ENCODE measurements at regions not wholly inside any gene's neighbourhood (a gene's known extent, or its start where the extent isn't known, plus 50 kb on each side); places are given as distances from the start of the nearest gene placed in this dataset.

GRCh38 chr7:35508623-35509400 is 186.1 kb downstream of the HERPUD2 start:
- no peak for DNase-seq
- TF ChIP-seq MAFK (IDR thresholded peaks at IDR 0.05; ENCODE audit: low read depth, low read length), result no peak
- no peak for TF ChIP-seq BHLHE40 (IDR thresholded peaks at IDR 0.05; ENCODE audit: low read depth, low read length)
- no peak for TF ChIP-seq RCOR1 (IDR thresholded peaks at IDR 0.05; ENCODE audit: insufficient replicate concordance, low read length)
- no peak for TF ChIP-seq CHD1 (IDR thresholded peaks at IDR 0.05; ENCODE audit: low read depth, low read length)
- TF ChIP-seq POLR2A (IDR thresholded peaks at IDR 0.05; ENCODE audit: low read depth, low read length), result no peak
- no peak for TF ChIP-seq MXI1 (IDR thresholded peaks at IDR 0.05; ENCODE audit: borderline replicate concordance, low read depth, low read length)
- TF ChIP-seq USF2 (IDR thresholded peaks at IDR 0.05; ENCODE audit: low read depth, low read length), result no peak
- TF ChIP-seq FOS (IDR thresholded peaks at IDR 0.05; ENCODE audit: low read depth, low read length), result no peak
- no peak for TF ChIP-seq RFX5 (IDR thresholded peaks at IDR 0.05; ENCODE audit: low read depth, low read length)
- TF ChIP-seq ELK1 (IDR thresholded peaks at IDR 0.05; ENCODE audit: borderline replicate concordance, low read depth, low read length), result no peak
- TF ChIP-seq RAD21 (IDR thresholded peaks at IDR 0.05; ENCODE audit: low read length), result no peak
- no peak for TF ChIP-seq CTCF (conservative IDR thresholded peaks at IDR 0.05; ENCODE audit: low read depth, low read length)
- no peak for TF ChIP-seq MAZ (IDR thresholded peaks at IDR 0.05; ENCODE audit: borderline replicate concordance, low read depth, low read length)
- no peak for TF ChIP-seq SMC3 (IDR thresholded peaks at IDR 0.05; ENCODE audit: low read depth, low read length)
- TF ChIP-seq CEBPB (IDR thresholded peaks at IDR 0.05; ENCODE audit: low read depth, low read length), result no peak
- no peak for TF ChIP-seq NFE2L2 (IDR thresholded peaks at IDR 0.05; ENCODE audit: low read depth, low read length)
- Histone ChIP-seq H3K14ac (replicated peaks; ENCODE audit: low read depth, low read length) (no peak overlapping the region), H3K4me3 (ENCODE audit: insufficient read depth, low read depth, low read length) (no peak overlapping the region), H4K20me1 (ENCODE audit: insufficient read depth, low read length) (no peaks in the 10 kb centered on the region), H3K27ac (ENCODE audit: insufficient read depth, low read length) (no peak overlapping the region), H2BK20ac (ENCODE audit: low read depth, low read length) (no peak overlapping the region), H3K23ac (ENCODE audit: low read depth, low read length) (no peak overlapping the region), H3K4ac (ENCODE audit: low read depth, low read length) (no peak overlapping the region), H3K9ac (ENCODE audit: low read depth, low read length) (no peak overlapping the region), H4K5ac (ENCODE audit: low read depth, low read length) (no peak overlapping the region), H2BK5ac (ENCODE audit: low read depth, low read length, poor library complexity, severe bottlenecking) (no peak overlapping the region), H3K4me2 (ENCODE audit: low read depth, low read length) (no peak overlapping the region), H2AFZ (replicated peaks; ENCODE audit: low read length, poor library complexity) (no peak overlapping the region), H4K91ac (ENCODE audit: insufficient read depth, low read depth, low read length) (no peak overlapping the region), H3K56ac (ENCODE audit: extremely low read depth, insufficient read depth, low read length) (no peak overlapping the region), H4K8ac (ENCODE audit: low read depth in 2 of 2, low read length in 2 of 2) (no peak overlapping the region), H3K9me1 (ENCODE audit: insufficient read depth, low read length) (no peaks in the 10 kb centered on the region), H2BK15ac (ENCODE audit: low read depth, low read length) (no peak overlapping the region), H3K27me3 (ENCODE audit: control insufficient read depth, insufficient read depth, low read length) (peaks cover 5% of the 10 kb centered on the region), H3K9me3 (ENCODE audit: control insufficient read depth, insufficient read depth, low read length) (no peaks in the 10 kb centered on the region), H3K18ac (ENCODE audit: low read depth, low read length) (no peak overlapping the region), H2BK120ac (ENCODE audit: low read depth, low read length) (no peak overlapping the region), H2AK5ac (ENCODE audit: low read depth, low read length) (no peak overlapping the region), H2AK9ac (replicated peaks; ENCODE audit: low read depth, low read length, poor library complexity) (no peak overlapping the region), H3K79me1 (ENCODE audit: low read depth in 1 of 2, low read length in 2 of 2) (no peaks in the 10 kb centered on the region), H3K4me1 (ENCODE audit: control insufficient read depth, insufficient read depth, low read length) (no peaks in the 10 kb centered on the region), H3K36me3 (ENCODE audit: control insufficient read depth, insufficient read depth, low read length) (no peaks in the 10 kb centered on the region)
- dilution Hi-C loops (cut with HindIII; ENCODE audit: low sequenced_read_pairs, unreplicated experiment), result no loop called here
- no CpG with 5 or more reads among the region's 3 CpGs for WGBS, 2 experiments (ENCODE audit: extremely low coverage in 2 of 2, insufficient read length in 1 of 2)
- ChIA-PET CTCF (interaction anchor here (0.6 kb wide), 2 partner anchors 91 to 1140 kb away, joined by 3 to 5 read pairs; no protein-coding TSS in a partner anchor), POLR2A (ENCODE audit: unreplicated experiment) (no interaction called here)
- intact Hi-C loops (cut with micrococcal nuclease), result no loop called here
- no TSS peak for BruUV-seq (replicated peaks)
- in situ Hi-C loops (cut with MboI; ENCODE audit: low sequenced_read_pairs), result no loop called here
- no peak for ATAC-seq (ENCODE audit: low read depth)

Measured in IMR-90 (cell line).